ENCODE measurements at regions not wholly inside any gene's neighbourhood (a gene's known extent, or its start where the extent isn't known, plus 50 kb on each side); places are given as distances from the start of the nearest gene placed in this dataset.
"Not testable (repeated sequence)": the region's sequence is repeated elsewhere in the genome, so short reads cannot be mapped to it uniquely, and the experiment has no call there.

DNA sequence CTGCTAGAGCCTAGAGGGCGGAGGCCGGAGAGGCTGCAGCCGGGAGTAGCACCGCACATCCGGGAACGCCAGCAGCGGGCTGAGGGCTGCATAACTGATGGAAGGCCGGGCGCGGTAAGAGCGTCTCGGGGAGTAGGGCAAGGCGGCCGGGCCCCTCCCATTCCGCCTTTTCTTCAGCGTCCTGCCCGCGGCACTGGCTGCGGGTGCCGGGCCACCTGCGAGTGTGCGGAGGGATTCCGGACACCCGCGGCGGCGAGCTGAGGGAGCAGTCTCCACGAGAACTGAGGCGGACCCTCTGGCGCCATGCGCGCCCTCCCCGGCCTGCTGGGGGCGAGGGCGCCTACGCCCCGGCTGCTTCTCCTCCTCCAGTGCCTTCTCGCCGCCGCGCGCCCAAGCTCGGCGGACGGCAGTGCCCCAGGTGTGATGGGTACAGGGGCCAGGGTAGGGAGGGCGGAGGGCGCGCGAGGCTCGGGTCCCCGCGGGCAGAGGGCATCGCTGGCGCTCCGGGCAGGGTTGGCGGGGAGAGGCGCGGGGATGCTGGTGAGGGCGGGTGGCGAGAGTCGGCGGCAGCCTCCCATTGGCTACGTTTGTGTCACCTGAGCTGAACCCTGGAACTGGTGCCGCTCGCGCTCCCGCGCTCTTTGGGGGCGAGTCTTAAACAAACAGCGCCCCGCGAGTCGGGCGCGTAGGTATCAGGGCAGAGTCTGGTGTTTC, 334.4 kb downstream of the SRGAP2C start:
- no peak for DNase-seq (ENCODE audit: low read depth)

DNA sequence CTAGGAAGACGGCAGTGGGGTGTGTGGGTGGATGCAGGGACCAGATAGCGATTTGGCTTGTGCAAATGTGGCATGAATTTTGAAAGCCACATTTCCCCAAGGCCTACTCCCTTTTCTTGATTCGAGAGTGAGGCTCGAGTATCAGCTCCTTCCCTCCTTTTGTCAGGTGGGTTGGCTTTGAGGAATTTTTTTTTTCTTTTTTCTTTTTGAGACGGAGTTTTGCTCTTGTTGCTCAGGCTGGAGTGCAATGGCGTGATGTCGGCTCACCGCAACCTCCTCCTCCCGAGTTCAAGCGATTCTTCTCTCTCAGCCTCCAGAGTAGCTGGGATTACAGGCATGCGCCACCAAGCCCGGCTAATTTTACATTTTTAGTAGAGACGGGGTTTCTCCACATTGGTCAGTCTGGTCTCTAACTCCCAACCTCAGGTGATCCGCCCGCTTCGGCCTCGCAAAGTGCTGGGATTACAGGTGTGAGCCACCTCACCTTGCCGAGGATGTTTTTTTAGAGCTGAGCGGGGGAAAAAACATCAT, 335.0 kb downstream of the SRGAP2C start:
- not testable (repeated sequence) for DNase-seq (ENCODE audit: low read depth)

DNA sequence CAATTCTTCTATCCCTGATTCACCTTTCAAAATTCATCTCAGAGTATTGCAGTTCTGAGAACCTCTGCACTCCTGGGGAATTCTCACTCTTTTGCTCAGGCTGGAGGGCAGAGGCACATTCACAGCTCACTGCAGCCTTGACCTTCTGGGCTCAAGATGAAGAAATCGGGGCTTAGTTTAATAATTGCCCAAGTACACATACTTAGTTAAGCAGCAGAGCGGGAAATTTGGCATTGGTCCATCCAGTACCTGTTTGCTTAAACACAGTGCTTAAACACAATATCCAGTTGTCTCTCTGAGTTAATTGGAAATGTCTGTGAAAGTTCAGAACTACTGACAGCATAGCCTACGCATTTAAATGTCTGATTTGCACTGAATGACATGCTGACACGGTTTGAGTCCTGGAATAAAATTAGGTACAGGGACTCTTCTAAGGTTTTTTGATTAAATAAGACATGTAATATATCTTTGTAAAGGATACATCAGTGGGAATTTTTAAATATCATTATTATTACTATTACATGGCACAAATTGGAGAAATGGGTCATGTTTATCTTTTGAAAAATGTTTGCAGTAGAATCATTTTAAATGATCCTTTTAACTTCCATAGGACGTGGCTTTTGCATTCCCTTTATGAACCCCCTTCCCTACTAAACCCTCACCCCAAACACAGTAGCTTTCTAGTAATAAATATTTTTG, 337.4 kb downstream of the SRGAP2C start:
- DNase-seq (ENCODE audit: low read depth), result peak; percentile 100

DNA sequence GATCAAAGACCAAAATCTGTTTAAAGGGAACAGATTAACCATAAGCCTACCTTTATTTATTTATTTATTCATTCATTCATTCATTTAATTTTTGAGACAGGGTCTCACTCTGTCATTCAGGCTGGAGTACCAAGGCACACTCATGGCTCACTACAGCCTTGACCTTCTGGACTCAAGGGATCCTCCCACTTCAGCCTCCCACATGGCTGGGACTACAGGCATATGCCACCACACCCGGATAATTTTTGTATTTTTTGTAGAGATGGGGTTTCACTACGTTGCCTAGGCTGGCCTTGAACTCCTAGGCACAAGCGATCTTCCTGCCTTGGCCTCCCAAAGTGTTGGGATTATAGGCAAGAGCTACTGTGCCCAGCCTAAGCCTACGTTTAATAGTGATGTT, 338.3 kb downstream of the SRGAP2C start:
- not testable (repeated sequence) for DNase-seq (ENCODE audit: low read depth)

DNA sequence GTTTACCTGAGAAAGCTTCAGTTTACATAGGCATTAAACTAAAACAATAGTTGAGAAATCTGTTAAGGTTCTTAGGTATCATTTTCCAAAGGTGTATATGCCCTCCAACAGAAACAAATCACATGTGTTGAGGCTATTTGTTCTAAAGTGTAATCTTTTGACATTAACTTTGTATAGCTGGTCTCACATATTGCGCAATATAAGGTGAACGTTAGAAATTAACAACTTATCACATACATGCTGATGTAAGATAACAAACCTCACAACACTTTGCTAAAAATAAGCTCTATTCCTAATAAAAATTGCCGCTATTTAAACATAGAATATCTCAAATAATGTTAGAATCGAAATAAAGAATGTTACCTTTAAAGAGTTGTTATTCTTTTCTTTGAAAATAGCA, 340.6 kb downstream of the SRGAP2C start:
- DNase-seq (ENCODE audit: low read depth), result no peak

DNA sequence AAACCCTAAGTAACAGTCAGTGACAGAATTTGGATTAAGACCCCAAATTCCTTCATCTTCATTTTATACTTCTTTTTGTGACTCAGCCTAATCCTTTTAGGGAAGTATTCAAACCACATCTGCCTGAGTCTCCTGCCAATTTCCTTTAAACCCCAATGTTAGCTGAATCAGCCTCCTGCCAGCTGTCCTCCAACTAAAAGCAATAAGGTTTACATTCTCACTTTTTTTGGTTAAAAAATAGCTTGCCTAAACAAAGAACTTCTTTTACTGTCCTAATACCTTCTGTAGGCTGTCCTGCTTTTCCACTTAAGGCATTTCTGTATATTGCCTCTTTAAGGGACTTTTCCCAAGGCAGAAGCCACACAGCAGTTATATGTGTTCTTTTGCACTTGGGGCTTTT, 344.2 kb downstream of the SRGAP2C start:
- DNase-seq (ENCODE audit: low read depth), result not testable (repeated sequence)

DNA sequence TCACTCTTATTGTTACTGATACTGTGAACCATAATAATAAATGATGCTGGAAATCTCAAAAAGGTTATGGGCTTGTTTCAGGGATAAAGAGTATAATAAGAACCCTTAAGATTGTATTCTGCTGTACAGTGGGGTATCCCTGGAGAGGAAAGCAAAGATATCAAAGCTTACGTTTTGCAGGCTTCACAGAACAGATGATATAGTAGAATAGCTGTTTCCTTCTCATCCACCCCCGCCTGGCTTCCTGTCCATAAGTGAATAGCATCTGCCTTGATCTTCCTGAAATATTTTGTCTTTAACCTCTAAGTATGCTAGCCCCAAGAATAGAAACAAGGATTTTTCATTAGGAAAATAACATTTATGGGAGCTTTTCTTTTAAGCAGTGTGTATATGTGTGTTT, 345.3 kb downstream of the SRGAP2C start:
- DNase-seq (ENCODE audit: low read depth), result not testable (repeated sequence)

DNA sequence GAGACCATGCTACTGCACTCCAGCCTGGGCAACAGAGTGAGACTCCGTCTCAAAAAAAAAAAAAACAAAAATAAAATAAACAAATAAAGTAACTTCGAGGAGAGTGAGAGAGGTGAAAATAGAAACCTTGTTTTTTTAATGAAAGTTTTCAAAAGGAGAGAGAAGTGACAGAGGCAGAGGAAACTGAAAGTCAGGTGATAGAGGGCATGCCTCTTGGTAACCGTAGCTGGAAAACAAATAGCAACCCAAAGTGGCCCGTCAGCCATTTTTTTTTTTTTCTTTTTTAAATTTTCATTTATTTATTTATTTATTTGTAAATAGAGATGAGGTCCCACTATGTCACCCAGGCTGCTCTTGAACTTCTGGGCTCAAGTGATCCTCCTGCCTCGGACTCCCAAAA, 347.0 kb downstream of the SRGAP2C start:
- DNase-seq (ENCODE audit: low read depth), result not testable (repeated sequence)

DNA sequence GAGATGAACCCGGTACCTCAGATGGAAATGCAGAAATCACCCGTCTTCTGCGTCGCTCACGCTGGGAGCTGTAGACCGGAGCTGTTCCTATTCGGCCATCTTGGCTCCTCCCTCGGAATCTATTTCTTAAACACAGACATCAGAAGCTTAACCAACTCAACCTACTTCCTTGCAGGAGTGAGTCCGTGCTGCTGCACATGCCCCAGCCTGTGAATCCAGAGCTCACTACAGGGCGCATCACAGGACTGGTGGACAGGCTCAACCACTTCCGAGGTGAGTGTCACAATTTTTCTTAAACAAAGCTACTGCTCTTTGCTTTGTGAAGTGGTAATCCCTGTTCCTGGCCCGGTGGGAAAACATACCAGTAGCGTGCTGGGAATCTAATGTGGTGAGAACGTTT, 353.4 kb downstream of the SRGAP2C start:
- DNase-seq (ENCODE audit: low read depth), result not testable (repeated sequence)

DNA sequence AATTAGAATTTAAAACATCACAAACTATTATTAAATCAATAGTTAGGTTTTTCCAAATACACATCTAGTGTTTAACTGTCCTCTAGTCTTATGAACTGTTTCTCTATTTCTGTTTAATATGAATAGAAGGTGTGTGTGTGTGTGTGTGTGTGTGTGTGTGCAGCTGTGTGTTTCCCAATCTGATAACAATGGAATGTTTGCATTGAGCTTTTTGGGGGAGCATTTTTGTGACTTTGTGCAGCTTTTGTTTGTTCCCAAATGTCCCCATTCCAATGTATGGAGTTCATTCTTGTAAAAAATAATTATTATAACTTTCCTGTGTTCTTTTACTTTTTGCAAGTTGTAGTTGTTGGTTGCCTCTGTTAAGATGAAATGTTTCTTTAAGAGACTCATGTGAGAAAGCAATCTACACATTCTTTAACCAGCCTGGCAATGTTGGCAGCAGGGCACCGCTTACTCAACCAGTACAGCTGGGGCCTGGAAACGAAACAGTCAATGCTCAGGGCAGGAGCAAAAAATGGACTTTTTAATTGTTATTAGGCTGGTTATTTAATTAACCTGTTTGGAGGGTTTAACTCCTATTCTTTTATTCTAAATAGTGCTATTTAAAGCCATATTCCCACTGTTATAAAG, 354.3 kb downstream of the SRGAP2C start:
- no peak for DNase-seq (ENCODE audit: low read depth)

DNA sequence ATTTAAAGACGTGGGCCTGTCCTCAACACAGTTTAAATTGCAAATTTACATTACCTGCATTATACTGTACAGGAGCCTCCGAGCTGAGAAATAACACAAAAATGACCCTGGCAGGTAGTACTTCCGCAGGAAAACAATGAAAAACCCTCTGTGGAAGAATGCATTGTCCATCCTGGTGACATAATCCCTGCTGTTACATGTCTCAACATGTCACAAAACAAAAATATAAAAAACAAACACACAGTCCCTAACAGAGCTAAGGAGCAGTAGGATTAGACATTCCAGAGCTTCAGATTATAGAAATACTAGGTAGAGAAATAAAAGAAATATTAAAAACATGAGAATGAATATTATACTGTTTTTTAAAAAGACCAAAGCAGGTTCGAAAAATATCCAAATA, 359.2 kb downstream of the SRGAP2C start:
- not testable (repeated sequence) for DNase-seq (ENCODE audit: low read depth)

DNA sequence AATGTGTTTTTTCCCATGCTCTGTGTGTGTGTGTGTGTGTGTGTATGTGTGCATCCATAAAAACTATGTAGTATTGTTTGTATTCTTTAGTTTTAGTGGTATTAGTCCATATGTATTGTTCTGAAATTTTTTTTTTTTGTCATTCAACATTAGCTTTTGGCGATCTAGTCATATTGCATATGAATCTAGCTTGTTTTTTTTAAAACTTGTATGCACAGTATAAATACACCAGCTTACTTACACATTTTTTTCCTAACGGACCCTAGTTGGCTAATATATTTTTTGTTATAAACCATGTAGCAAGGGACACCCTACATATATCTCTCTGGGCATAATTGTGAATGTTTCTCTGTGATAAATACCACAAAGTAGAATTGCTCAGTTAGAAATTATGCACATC, 359.7 kb downstream of the SRGAP2C start:
- DNase-seq (ENCODE audit: low read depth), result no peak

DNA sequence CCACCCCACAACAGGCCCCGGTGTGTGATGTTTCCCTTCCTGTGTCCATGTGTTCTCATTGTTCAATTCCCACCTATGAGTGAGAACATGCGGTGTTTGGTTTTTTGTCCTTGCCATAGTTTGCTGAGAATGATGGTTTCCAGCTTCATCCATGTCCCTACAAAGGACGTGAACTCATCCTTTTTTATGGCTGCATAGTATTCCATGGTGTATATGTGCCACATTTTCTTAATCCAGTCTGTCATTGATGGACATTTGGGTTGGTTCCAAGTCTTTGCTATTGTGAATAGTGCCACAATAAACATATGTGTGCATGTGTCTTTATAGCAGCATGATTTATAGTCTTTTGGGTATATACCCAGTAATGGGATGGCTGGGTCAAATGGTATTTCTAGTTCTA, 361.1 kb downstream of the SRGAP2C start:
- DNase-seq (ENCODE audit: low read depth), result not testable (repeated sequence)

DNA sequence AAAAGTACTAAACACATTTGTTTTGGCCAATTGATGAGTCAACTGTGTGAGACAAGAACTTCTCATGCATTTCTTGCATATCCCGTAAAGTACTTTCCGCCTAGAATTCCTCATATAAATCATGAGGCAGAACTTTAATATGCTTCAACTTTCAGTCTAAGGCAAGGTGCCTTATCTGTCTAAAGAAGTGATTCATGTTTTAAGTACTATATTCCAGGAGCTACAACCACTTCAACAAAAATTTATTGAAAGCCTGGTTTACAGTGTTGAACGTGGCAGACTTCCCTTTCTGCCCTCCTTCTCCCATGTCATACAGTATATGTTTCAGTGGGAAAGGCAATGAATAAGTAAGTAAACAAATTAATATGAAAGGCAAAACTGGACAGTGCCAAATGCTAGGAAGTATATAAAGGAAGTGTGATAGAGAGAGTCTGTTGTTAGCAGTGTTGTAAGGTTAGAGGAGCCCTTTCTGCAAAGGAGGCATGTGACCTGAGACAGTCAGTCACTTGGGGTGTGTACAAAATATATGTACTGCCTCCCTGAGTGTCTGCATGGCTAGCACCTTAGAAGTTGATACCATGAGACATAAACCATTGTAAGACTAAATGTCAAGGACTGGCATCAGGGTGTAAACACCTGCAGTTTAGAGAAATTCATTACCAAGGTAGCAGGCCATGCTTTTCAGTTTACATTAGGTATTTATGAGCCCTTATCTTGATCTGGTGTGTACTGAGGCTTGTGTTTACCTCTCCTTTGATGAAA, 362.2 kb downstream of the SRGAP2C start:
- peak; percentile 29 for DNase-seq (ENCODE audit: low read depth)

DNA sequence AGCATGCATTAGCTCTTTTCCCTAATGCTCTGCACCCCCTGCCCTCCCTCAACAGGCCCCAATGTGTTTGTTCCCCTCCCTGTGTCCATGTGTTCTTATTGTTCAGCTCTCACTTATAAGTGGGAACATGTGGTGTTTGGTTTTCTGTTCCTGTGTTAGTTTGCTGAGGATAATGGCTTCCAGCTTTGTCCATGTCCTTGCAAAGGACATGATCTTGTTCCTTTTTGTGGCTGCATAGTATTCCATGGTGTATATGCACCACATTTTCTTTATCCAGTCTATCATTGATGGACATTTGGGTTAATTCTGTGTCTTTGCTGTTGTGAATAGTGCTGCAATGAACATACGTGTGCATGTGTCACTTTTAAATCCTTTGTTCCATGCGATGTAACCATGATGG, 363.0 kb downstream of the SRGAP2C start:
- not testable (repeated sequence) for DNase-seq (ENCODE audit: low read depth)

DNA sequence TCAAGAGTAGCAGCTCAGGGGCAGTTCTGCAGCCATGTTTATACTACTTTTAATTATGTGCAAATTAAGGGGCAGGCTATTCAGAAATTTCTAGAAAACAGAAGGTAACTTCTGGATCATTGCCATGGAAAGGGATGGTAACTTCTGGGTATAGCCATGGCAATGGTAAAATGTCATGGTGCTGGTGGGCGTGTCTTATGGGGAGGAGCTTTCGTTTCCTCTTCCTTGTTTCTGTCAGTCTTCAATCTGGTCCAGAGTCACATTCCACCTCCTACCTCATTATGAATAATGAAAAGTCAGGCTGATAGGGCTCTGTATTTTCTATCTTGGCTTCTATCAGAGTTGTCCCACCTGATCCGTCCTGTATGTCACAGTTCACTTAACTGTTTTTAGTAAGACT, 366.0 kb downstream of the SRGAP2C start:
- DNase-seq (ENCODE audit: low read depth), result not testable (repeated sequence)

DNA sequence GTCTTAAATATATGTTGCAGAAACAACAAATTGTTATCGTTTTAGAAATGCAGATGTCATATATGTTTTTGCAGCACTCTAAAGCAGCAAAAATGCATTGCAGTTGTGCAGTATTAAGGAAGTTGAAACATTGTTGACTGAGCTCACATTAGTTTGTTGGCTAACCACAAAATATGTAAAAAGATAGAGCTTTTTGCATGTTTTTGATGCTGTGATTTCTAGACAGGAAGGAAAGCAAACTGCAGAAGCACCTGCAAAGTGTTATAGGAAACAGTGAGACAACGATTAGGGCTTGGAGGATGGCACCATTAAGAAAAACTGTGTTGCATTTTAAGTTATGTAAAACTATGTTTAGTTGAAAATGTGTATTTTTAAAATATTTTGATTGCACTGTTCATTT, 366.7 kb downstream of the SRGAP2C start:
- not testable (repeated sequence) for DNase-seq (ENCODE audit: low read depth)

DNA sequence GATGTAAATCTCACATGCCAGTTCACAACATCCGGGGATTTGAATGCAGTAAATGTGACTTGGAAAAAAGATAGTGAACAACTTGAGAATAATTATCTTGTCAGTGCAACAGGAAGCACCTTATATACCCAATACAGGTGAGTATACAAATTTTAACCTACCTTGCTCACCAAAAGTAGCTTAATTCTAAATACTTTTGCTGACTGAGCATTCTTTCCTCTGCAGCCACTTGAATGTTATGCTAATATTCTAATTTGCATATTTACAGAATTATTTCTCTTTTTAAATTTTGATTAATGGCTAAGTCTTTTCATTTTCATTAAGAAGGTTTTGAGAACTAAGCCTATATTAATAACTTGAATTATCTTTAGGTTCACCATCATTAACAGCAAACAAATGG, 371.8 kb downstream of the SRGAP2C start:
- DNase-seq (ENCODE audit: low read depth), result not testable (repeated sequence)

DNA sequence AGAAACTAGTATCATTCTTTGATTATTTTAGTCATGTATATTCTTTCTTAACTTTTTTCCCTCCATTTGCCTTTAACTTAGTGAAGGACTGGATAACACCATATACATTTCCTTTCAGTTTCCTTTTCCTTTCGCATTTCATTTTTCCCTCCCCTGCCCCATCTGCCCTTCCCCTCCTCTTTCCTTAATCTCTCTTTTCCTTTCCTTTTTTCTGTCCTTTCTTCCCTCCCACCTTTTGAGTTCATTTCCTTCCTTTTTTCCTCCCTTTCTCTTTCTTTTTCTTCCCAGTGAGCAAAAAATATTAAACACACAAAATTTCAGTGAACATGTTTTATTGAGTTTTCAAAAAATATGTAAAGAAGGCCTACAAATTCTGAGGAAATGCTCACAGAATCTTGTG, 373.3 kb downstream of the SRGAP2C start:
- not testable (repeated sequence) for DNase-seq (ENCODE audit: low read depth)

DNA sequence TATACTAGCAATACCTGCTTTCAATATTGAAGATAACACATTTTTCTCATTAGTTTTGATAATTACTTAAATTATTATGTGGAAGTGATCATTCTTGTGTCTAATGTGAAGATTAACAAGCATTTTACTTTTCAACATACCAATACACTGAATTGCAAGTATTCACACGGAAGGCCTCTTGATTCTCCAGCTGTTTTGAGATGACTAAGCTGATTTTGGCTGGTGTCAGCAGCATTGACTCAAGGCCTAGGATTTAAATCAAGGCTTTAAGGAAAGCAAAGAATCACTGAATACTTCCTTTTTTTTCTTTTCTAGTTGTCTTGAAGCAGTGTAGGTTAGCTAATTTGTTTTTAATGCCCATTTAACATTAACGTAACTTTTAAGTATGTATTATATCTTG, 373.7 kb downstream of the SRGAP2C start:
- peak; percentile 77 for DNase-seq (ENCODE audit: low read depth)

DNA sequence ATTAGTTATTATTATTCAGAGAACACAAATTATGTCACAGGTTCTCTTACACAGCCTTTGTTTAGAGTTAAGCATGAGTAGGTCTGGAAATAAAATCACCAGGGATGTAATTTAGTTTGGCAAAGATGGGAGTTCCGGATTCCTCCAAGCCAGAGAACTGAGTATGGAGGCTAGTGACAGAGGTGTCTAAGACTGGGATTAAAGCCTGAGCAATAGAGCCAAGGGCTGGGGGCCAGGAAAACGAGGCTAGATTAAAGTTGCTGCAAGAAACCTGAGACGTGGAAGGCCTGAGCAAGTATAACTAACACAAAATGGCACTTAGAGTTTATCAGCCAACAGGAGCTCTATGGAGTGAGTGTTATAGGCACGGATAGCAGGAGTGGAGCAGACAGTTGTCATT, 381.6 kb downstream of the SRGAP2C start:
- no peak for DNase-seq (ENCODE audit: low read depth)

DNA sequence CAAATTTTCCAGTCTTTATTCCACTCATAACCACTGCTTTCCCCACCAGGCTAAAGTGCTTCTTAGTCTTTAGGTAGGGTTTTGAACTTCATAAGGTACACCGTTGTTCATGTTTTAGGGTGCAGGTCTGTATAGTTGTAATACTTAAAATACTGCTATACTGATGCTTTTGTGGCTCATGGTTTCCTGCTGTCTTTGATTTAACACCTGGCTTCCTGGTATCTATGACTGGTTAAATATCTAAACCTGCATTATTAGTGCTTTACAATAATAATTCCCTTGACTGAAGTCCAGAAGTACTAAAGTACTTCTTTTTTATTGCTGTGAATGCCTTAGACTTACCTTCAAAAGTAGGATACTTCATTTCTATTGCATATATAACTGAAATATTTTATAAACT, 384.7 kb downstream of the SRGAP2C start:
- no peak for DNase-seq (ENCODE audit: low read depth)

Measured in renal cortical epithelial cell (primary cell).